ENCODE measurements at regions not wholly inside any gene's neighbourhood (a gene's known extent, or its start where the extent isn't known, plus 50 kb on each side); places are given as distances from the start of the nearest gene placed in this dataset.
"Not testable (repeated sequence)": the region's sequence is repeated elsewhere in the genome, so short reads cannot be mapped to it uniquely, and the experiment has no call there.

- DNase-seq (ENCODE audit: low read depth) = peak; percentile 94
- Histone ChIP-seq H3K36me3 (ENCODE audit: control insufficient read depth, insufficient read depth, low read length, severe bottlenecking) (no peaks in the 10 kb centered on the region), H3K9me3 (ENCODE audit: control insufficient read depth, low read length) (no peaks in the 10 kb centered on the region), H3K4me1 (ENCODE audit: control insufficient read depth, insufficient read depth, low read length) (peaks cover 50% of the 10 kb centered on the region), H3K9ac (ENCODE audit: low read length) (peak overlapping the region; percentile 63), H3K27me3 (replicated peaks; ENCODE audit: control insufficient read depth, insufficient read depth, low read length) (no peaks in the 10 kb centered on the region), H3K4me3 (ENCODE audit: low read length) (peak overlapping the region; percentile 49)
Observed at GRCh38 chr21:35197992-35198431, 148.9 kb upstream of the RUNX1 start.

- no peaks in the 10 kb centered on the region for H3K27me3 ChIP-seq (replicated peaks; ENCODE audit: control insufficient read depth, insufficient read depth, low read length)
- no peaks in the 10 kb centered on the region for H3K36me3 ChIP-seq (ENCODE audit: control insufficient read depth, insufficient read depth, low read length, severe bottlenecking)
- H3K9me3 ChIP-seq (ENCODE audit: control insufficient read depth, low read length) = no peaks in the 10 kb centered on the region
- no peak overlapping the region for H3K4me3 ChIP-seq (ENCODE audit: low read length)
- no peak for DNase-seq (ENCODE audit: low read depth)
- peak overlapping the region; percentile 18 for H3K9ac ChIP-seq (ENCODE audit: low read length)
- H3K4me1 ChIP-seq (ENCODE audit: control insufficient read depth, insufficient read depth, low read length) = peaks cover 42% of the 10 kb centered on the region
Observed at GRCh38 chr21:35197191-35197590, 148.1 kb upstream of the RUNX1 start.

GRCh38 chr21:35196128-35196527, 147.0 kb upstream of the RUNX1 start:
- Histone ChIP-seq H3K9ac (ENCODE audit: low read length) (no peak overlapping the region), H3K36me3 (ENCODE audit: control insufficient read depth, insufficient read depth, low read length, severe bottlenecking) (no peaks in the 10 kb centered on the region), H3K4me3 (ENCODE audit: low read length) (no peak overlapping the region), H3K4me1 (ENCODE audit: control insufficient read depth, insufficient read depth, low read length) (peaks cover 31% of the 10 kb centered on the region), H3K9me3 (ENCODE audit: control insufficient read depth, low read length) (no peaks in the 10 kb centered on the region), H3K27me3 (replicated peaks; ENCODE audit: control insufficient read depth, insufficient read depth, low read length) (no peaks in the 10 kb centered on the region)
- no peak for DNase-seq (ENCODE audit: low read depth)

- Histone ChIP-seq H3K4me3 (ENCODE audit: low read length) (no peak overlapping the region), H3K4me1 (ENCODE audit: control insufficient read depth, insufficient read depth, low read length) (peaks cover 35% of the 10 kb centered on the region), H3K9ac (ENCODE audit: low read length) (no peak overlapping the region), H3K27me3 (replicated peaks; ENCODE audit: control insufficient read depth, insufficient read depth, low read length) (no peaks in the 10 kb centered on the region), H3K36me3 (ENCODE audit: control insufficient read depth, insufficient read depth, low read length, severe bottlenecking) (no peaks in the 10 kb centered on the region), H3K9me3 (ENCODE audit: control insufficient read depth, low read length) (no peaks in the 10 kb centered on the region)
- no peak for DNase-seq (ENCODE audit: low read depth)
Observed at GRCh38 chr21:35195232-35195631, 146.1 kb upstream of the RUNX1 start.

- Histone ChIP-seq H3K27me3 (replicated peaks; ENCODE audit: control insufficient read depth, insufficient read depth, low read length) (no peaks in the 10 kb centered on the region), H3K4me3 (ENCODE audit: low read length) (no peak overlapping the region), H3K4me1 (ENCODE audit: control insufficient read depth, insufficient read depth, low read length) (peaks cover 13% of the 10 kb centered on the region), H3K36me3 (ENCODE audit: control insufficient read depth, insufficient read depth, low read length, severe bottlenecking) (no peaks in the 10 kb centered on the region), H3K9me3 (ENCODE audit: control insufficient read depth, low read length) (no peaks in the 10 kb centered on the region), H3K9ac (ENCODE audit: low read length) (no peak overlapping the region)
- no peak for DNase-seq (ENCODE audit: low read depth)
Observed at GRCh38 chr21:35191754-35192153, 142.7 kb upstream of the RUNX1 start.

- no peaks in the 10 kb centered on the region for H3K36me3 ChIP-seq (ENCODE audit: control insufficient read depth, insufficient read depth, low read length, severe bottlenecking)
- H3K4me3 ChIP-seq (ENCODE audit: low read length) = no peak overlapping the region
- DNase-seq (ENCODE audit: low read depth) = no peak
- H3K9ac ChIP-seq (ENCODE audit: low read length) = no peak overlapping the region
- H3K27me3 ChIP-seq (replicated peaks; ENCODE audit: control insufficient read depth, insufficient read depth, low read length) = no peaks in the 10 kb centered on the region
- peaks cover 13% of the 10 kb centered on the region for H3K4me1 ChIP-seq (ENCODE audit: control insufficient read depth, insufficient read depth, low read length)
- no peaks in the 10 kb centered on the region for H3K9me3 ChIP-seq (ENCODE audit: control insufficient read depth, low read length)
Observed at GRCh38 chr21:35191128-35191527, 142.0 kb upstream of the RUNX1 start.

GRCh38 chr21:35190201-35190701, 141.1 kb upstream of the RUNX1 start:
- Histone ChIP-seq H3K4me3 (ENCODE audit: low read length) (no peak overlapping the region), H3K4me1 (ENCODE audit: control insufficient read depth, insufficient read depth, low read length) (peaks cover 13% of the 10 kb centered on the region), H3K27me3 (replicated peaks; ENCODE audit: control insufficient read depth, insufficient read depth, low read length) (no peaks in the 10 kb centered on the region), H3K9ac (ENCODE audit: low read length) (no peak overlapping the region), H3K36me3 (ENCODE audit: control insufficient read depth, insufficient read depth, low read length, severe bottlenecking) (no peaks in the 10 kb centered on the region), H3K9me3 (ENCODE audit: control insufficient read depth, low read length) (no peaks in the 10 kb centered on the region)
- no peak for DNase-seq (ENCODE audit: low read depth)

GRCh38 chr21:35189077-35189863, 140.2 kb upstream of the RUNX1 start:
- Histone ChIP-seq H3K4me1 (ENCODE audit: control insufficient read depth, insufficient read depth, low read length) (peaks cover 13% of the 10 kb centered on the region), H3K27me3 (replicated peaks; ENCODE audit: control insufficient read depth, insufficient read depth, low read length) (no peaks in the 10 kb centered on the region), H3K9ac (ENCODE audit: low read length) (peak overlapping the region; percentile 67), H3K9me3 (ENCODE audit: control insufficient read depth, low read length) (no peaks in the 10 kb centered on the region), H3K4me3 (ENCODE audit: low read length) (peak overlapping the region; percentile 74), H3K36me3 (ENCODE audit: control insufficient read depth, insufficient read depth, low read length, severe bottlenecking) (no peaks in the 10 kb centered on the region)
- peak; percentile 95 for DNase-seq (ENCODE audit: low read depth)

GRCh38 chr21:35183389-35183788, 134.3 kb upstream of the RUNX1 start:
- H3K9ac ChIP-seq (ENCODE audit: low read length); H3K4me3 ChIP-seq (ENCODE audit: low read length); H3K4me1 ChIP-seq (ENCODE audit: control insufficient read depth, insufficient read depth, low read length); DNase-seq (ENCODE audit: low read depth); H3K9me3 ChIP-seq (ENCODE audit: control insufficient read depth, low read length); H3K36me3 ChIP-seq (ENCODE audit: control insufficient read depth, insufficient read depth, low read length, severe bottlenecking); H3K27me3 ChIP-seq (replicated peaks; ENCODE audit: control insufficient read depth, insufficient read depth, low read length): not testable (repeated sequence)

- H3K9ac ChIP-seq (ENCODE audit: low read length) = no peak overlapping the region
- no peak overlapping the region for H3K4me3 ChIP-seq (ENCODE audit: low read length)
- H3K4me1 ChIP-seq (ENCODE audit: control insufficient read depth, insufficient read depth, low read length) = peaks cover 10% of the 10 kb centered on the region
- DNase-seq (ENCODE audit: low read depth) = peak; percentile 27
- H3K36me3 ChIP-seq (ENCODE audit: control insufficient read depth, insufficient read depth, low read length, severe bottlenecking) = no peaks in the 10 kb centered on the region
- H3K27me3 ChIP-seq (replicated peaks; ENCODE audit: control insufficient read depth, insufficient read depth, low read length) = no peaks in the 10 kb centered on the region
- H3K9me3 ChIP-seq (ENCODE audit: control insufficient read depth, low read length) = no peaks in the 10 kb centered on the region
Observed at GRCh38 chr21:35179990-35180540, 131.0 kb upstream of the RUNX1 start.

- peaks cover 10% of the 10 kb centered on the region for H3K4me1 ChIP-seq (ENCODE audit: control insufficient read depth, insufficient read depth, low read length)
Observed at GRCh38 chr21:35178827-35179226, 129.7 kb upstream of the RUNX1 start.

More at GRCh38 chr21:35178827-35179226, 129.7 kb upstream of the RUNX1 start:
- no peak overlapping the region for H3K4me3 ChIP-seq (ENCODE audit: low read length)
- no peak overlapping the region for H3K9ac ChIP-seq (ENCODE audit: low read length)
- H3K36me3 ChIP-seq (ENCODE audit: control insufficient read depth, insufficient read depth, low read length, severe bottlenecking) = no peaks in the 10 kb centered on the region
- no peaks in the 10 kb centered on the region for H3K9me3 ChIP-seq (ENCODE audit: control insufficient read depth, low read length)
- no peak for DNase-seq (ENCODE audit: low read depth)
- H3K27me3 ChIP-seq (replicated peaks; ENCODE audit: control insufficient read depth, insufficient read depth, low read length) = no peaks in the 10 kb centered on the region
